Hepatocyte (in vitro differentiated cells): ENCODE measurements at regions not wholly inside any gene's neighbourhood (a gene's known extent, or its start where the extent isn't known, plus 50 kb on each side); places are given as distances from the start of the nearest gene placed in this dataset.

Experiments
- EZH2 ChIP-seq: fragments of 200-600 bp; sonication (generic); IDR thresholded peaks from 2 replicates; pipeline ENCODE4 v1.6.1; 2016; ENCODE audit warnings: antibody characterized with exemption, mild to moderate bottlenecking, borderline replicate concordance
- TF ChIP-seq, protein P1 (sequence below): fragments of 200-600 bp; sonication (generic); IDR thresholded peaks from 2 replicates; pipeline ENCODE4 v1.5.1; 2016; ENCODE audit warnings: antibody characterized with exemption, mild to moderate bottlenecking; ENCODE audit not compliant: poor library complexity

GRCh38 chr1:82337635-82338034 lies 536.9 kb downstream of the ADGRL2 start:
- TF ChIP-seq EZH2, result no peak
- TF ChIP-seq, protein P1, sequence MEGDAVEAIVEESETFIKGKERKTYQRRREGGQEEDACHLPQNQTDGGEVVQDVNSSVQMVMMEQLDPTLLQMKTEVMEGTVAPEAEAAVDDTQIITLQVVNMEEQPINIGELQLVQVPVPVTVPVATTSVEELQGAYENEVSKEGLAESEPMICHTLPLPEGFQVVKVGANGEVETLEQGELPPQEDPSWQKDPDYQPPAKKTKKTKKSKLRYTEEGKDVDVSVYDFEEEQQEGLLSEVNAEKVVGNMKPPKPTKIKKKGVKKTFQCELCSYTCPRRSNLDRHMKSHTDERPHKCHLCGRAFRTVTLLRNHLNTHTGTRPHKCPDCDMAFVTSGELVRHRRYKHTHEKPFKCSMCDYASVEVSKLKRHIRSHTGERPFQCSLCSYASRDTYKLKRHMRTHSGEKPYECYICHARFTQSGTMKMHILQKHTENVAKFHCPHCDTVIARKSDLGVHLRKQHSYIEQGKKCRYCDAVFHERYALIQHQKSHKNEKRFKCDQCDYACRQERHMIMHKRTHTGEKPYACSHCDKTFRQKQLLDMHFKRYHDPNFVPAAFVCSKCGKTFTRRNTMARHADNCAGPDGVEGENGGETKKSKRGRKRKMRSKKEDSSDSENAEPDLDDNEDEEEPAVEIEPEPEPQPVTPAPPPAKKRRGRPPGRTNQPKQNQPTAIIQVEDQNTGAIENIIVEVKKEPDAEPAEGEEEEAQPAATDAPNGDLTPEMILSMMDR, result no peak
